ENCODE measurements at regions not wholly inside any gene's neighbourhood (a gene's known extent, or its start where the extent isn't known, plus 50 kb on each side); places are given as distances from the start of the nearest gene placed in this dataset.

DNA sequence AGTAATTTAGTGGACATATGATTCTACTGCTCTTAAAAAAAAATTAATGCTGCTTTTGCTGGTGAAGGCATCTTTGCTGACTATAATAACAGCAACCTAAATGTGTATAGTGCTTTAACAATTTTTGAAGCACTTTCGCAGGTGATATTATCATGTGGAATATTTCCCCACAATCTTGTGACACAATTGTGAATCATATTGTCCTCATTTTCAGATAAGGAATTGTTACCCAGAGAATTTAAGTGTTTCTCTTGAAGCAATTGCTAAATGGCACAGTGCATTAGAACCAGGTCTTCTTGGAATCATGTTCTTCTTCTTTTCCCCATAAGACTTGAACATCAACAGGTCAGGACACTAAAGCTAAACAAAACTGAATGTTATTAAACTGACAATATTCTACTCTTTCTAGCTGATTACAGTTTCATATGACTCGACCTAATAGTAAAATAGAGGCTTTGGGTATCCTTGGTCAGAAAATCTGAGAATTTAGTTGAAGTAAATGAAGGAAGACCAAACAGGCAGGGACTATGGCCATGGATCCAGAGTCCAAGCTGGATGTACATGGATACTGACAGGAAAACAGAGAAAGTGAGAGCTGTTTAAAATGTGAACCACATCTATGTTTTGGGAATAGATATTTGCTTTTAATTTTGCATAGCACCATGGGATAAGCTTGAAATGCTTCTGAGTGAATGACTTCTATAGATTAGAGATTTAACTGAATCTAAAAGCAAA is 121.8 kb upstream of the SLC35B3 start:
- POLR2A ChIA-PET, result no interaction called here

DNA sequence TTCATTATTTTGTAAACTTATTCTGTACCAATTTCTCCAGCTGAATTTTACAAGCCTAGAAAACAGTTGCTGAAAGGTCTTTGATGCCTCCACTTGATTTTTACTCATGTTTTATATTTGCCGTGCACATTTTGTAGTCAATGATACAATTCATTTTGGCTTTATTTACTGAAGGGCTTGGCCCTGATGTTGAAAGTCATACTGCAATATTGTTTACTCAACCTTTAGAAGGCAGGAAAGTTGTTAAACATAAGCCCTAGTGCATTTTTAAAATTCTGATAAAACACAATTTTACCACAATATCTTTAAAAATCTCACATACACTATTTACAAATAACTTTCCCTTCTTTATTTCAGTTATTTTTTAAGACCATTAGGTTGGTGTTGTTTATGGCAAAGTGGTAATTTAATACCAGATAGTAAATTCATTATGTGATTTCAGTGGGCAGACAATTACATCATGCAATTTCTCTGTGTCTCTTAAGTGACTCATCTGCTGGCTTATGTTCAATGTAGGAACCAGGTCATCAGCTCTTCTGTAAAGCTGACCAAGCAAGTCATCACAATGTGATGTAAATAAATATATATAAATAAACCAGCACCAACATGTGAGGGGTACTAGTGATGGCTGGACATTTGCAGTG is 121.1 kb upstream of the SLC35B3 start:
- BruUV-seq (replicated peaks), result no TSS peak
- CTCF ChIA-PET, result no interaction called here
- no peak overlapping the region for H3K27ac ChIP-seq (ENCODE audit: low read length)
- no peak overlapping the region for H3K4me3 ChIP-seq (ENCODE audit: low read depth in 2 of 2, low read length in 2 of 2)
- POLR2A ChIA-PET, result no interaction called here
- H3K4me1 ChIP-seq (ENCODE audit: control insufficient read depth, insufficient read depth, low read length), result no peaks in the 10 kb centered on the region
- H3K9me3 ChIP-seq (ENCODE audit: control insufficient read depth, insufficient read depth, low read depth, low read length), result no peaks in the 10 kb centered on the region
- intact Hi-C loops (cut with micrococcal nuclease; ENCODE audit: unreplicated experiment), result no loop called here
- no peaks in the 10 kb centered on the region; the same call in 1 of the 2 replicates for H3K27me3 ChIP-seq (ENCODE audit: control insufficient read depth, insufficient read depth, low read length)
- in situ Hi-C loops (cut with HindIII; ENCODE audit: low pct_unique_long_range_greater_than_20kb, low sequenced_read_pairs), result no loop called here
- DNase-seq (ENCODE audit: low read depth, low spot score) (peak; percentile 64), ATAC-seq (no peak)
- no peaks in the 10 kb centered on the region for H3K36me3 ChIP-seq (ENCODE audit: control insufficient read depth, insufficient read depth, low read length)
- TF ChIP-seq, protein P1, sequence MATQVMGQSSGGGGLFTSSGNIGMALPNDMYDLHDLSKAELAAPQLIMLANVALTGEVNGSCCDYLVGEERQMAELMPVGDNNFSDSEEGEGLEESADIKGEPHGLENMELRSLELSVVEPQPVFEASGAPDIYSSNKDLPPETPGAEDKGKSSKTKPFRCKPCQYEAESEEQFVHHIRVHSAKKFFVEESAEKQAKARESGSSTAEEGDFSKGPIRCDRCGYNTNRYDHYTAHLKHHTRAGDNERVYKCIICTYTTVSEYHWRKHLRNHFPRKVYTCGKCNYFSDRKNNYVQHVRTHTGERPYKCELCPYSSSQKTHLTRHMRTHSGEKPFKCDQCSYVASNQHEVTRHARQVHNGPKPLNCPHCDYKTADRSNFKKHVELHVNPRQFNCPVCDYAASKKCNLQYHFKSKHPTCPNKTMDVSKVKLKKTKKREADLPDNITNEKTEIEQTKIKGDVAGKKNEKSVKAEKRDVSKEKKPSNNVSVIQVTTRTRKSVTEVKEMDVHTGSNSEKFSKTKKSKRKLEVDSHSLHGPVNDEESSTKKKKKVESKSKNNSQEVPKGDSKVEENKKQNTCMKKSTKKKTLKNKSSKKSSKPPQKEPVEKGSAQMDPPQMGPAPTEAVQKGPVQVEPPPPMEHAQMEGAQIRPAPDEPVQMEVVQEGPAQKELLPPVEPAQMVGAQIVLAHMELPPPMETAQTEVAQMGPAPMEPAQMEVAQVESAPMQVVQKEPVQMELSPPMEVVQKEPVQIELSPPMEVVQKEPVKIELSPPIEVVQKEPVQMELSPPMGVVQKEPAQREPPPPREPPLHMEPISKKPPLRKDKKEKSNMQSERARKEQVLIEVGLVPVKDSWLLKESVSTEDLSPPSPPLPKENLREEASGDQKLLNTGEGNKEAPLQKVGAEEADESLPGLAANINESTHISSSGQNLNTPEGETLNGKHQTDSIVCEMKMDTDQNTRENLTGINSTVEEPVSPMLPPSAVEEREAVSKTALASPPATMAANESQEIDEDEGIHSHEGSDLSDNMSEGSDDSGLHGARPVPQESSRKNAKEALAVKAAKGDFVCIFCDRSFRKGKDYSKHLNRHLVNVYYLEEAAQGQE (IDR thresholded peaks at IDR 0.05; ENCODE audit: insufficient read depth in 1 of 2, low read depth in 2 of 2, low read length in 1 of 2), result no peak
- TF ChIP-seq, protein P2, sequence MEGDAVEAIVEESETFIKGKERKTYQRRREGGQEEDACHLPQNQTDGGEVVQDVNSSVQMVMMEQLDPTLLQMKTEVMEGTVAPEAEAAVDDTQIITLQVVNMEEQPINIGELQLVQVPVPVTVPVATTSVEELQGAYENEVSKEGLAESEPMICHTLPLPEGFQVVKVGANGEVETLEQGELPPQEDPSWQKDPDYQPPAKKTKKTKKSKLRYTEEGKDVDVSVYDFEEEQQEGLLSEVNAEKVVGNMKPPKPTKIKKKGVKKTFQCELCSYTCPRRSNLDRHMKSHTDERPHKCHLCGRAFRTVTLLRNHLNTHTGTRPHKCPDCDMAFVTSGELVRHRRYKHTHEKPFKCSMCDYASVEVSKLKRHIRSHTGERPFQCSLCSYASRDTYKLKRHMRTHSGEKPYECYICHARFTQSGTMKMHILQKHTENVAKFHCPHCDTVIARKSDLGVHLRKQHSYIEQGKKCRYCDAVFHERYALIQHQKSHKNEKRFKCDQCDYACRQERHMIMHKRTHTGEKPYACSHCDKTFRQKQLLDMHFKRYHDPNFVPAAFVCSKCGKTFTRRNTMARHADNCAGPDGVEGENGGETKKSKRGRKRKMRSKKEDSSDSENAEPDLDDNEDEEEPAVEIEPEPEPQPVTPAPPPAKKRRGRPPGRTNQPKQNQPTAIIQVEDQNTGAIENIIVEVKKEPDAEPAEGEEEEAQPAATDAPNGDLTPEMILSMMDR (IDR thresholded peaks at IDR 0.05), result no peak
- no peak for TF ChIP-seq SIN3A (IDR thresholded peaks at IDR 0.05; ENCODE audit: borderline replicate concordance, insufficient read depth, low read depth, low read length)
- no peak for TF ChIP-seq POLR2AphosphoS5 (IDR thresholded peaks at IDR 0.05; ENCODE audit: low read depth, low read length)
- TF ChIP-seq TCF7L2 (IDR thresholded peaks at IDR 0.05; ENCODE audit: low read depth, low read length), result no peak

More for the DNA sequence above, 121.8 kb upstream of the SLC35B3 start:
- intact Hi-C loops (cut with micrococcal nuclease; ENCODE audit: unreplicated experiment) (no loop called here), in situ Hi-C loops (cut with HindIII; ENCODE audit: low pct_unique_long_range_greater_than_20kb, low sequenced_read_pairs) (no loop called here)
- no peak overlapping the region for H3K4me3 ChIP-seq (ENCODE audit: low read depth in 2 of 2, low read length in 2 of 2)
- no peak for DNase-seq (ENCODE audit: low read depth, low spot score)
- no peaks in the 10 kb centered on the region for H3K9me3 ChIP-seq (ENCODE audit: control insufficient read depth, insufficient read depth, low read depth, low read length)
- H3K27me3 ChIP-seq (ENCODE audit: control insufficient read depth, insufficient read depth, low read length), result no peaks in the 10 kb centered on the region; the same call in 1 of the 2 replicates
- no peaks in the 10 kb centered on the region for H3K4me1 ChIP-seq (ENCODE audit: control insufficient read depth, insufficient read depth, low read length)
- H3K27ac ChIP-seq (ENCODE audit: low read length), result no peak overlapping the region
- CTCF ChIA-PET, result no interaction called here
- no TSS peak for BruUV-seq (replicated peaks)
- no peaks in the 10 kb centered on the region for H3K36me3 ChIP-seq (ENCODE audit: control insufficient read depth, insufficient read depth, low read length)
- no peak for ATAC-seq
- TF ChIP-seq, protein P2 (IDR thresholded peaks at IDR 0.05), result no peak
- TF ChIP-seq SIN3A (IDR thresholded peaks at IDR 0.05; ENCODE audit: borderline replicate concordance, insufficient read depth, low read depth, low read length), result no peak
- TF ChIP-seq, protein P1 (IDR thresholded peaks at IDR 0.05; ENCODE audit: insufficient read depth in 1 of 2, low read depth in 2 of 2, low read length in 1 of 2), result no peak
- TF ChIP-seq TCF7L2 (IDR thresholded peaks at IDR 0.05; ENCODE audit: low read depth, low read length), result no peak
- no peak for TF ChIP-seq POLR2AphosphoS5 (IDR thresholded peaks at IDR 0.05; ENCODE audit: low read depth, low read length)

Measured in Panc1 (cell line).